Ishikawa (cell line): ENCODE measurements at regions not wholly inside any gene's neighbourhood (a gene's known extent, or its start where the extent isn't known, plus 50 kb on each side); places are given as distances from the start of the nearest gene placed in this dataset.

Source experiments
- CEBPB ChIP-seq: IDR thresholded peaks from 2 replicates; pipeline ENCODE4 v1.6.1; 2012
- CREB1 ChIP-seq: IDR thresholded peaks from 2 replicates; pipeline ENCODE4 v1.6.1; 2012; ENCODE audit warnings: low read depth
- EGR1 ChIP-seq: IDR thresholded peaks from 2 replicates; pipeline ENCODE4 v1.6.1; 2012
- EP300 ChIP-seq: IDR thresholded peaks from 2 replicates; pipeline ENCODE4 v1.6.1; 2012; ENCODE audit warnings: borderline replicate concordance
- FOXM1 ChIP-seq: IDR thresholded peaks from 2 replicates; pipeline ENCODE4 v1.6.1; 2012; ENCODE audit warnings: low read depth, borderline replicate concordance
- NFIC ChIP-seq: IDR thresholded peaks from 2 replicates; pipeline ENCODE4 v1.6.1; 2012
- RAD21 ChIP-seq: IDR thresholded peaks from 2 replicates; pipeline ENCODE4 v1.6.1; 2012; ENCODE audit warnings: low read depth
- TAF1 ChIP-seq: IDR thresholded peaks from 2 replicates; pipeline ENCODE4 v1.6.1; 2012; ENCODE audit warnings: low read depth, mild to moderate bottlenecking
- TCF12 ChIP-seq: IDR thresholded peaks from 2 replicates; pipeline ENCODE4 v1.6.1; 2012; ENCODE audit warnings: low read depth
- TEAD4 ChIP-seq: IDR thresholded peaks from 2 replicates; pipeline ENCODE4 v1.6.1; 2012
- YY1 ChIP-seq: IDR thresholded peaks from 2 replicates; pipeline ENCODE4 v1.6.1; 2012; ENCODE audit warnings: low read depth
- ZBTB7A ChIP-seq: IDR thresholded peaks from 2 replicates; pipeline ENCODE4 v1.6.1; 2012; ENCODE audit warnings: low read depth
- TF ChIP-seq, protein P1 (sequence below): IDR thresholded peaks from 2 replicates; pipeline ENCODE4 v1.6.1; 2012
- TF ChIP-seq, protein P2 (sequence below): IDR thresholded peaks from 2 replicates; pipeline ENCODE4 v1.6.1; 2012
- TF ChIP-seq, protein P3 (sequence below): IDR thresholded peaks from 2 replicates; pipeline ENCODE4 v1.6.1; 2012; ENCODE audit warnings: low read depth, mild to moderate bottlenecking

- TF ChIP-seq RAD21 (peak; percentile 39), TAF1 (no peak)
Observed at GRCh38 chr5:167565189-167565954, 726.1 kb upstream of the WWC1 start.

- TF ChIP-seq TCF12 (no peak), EGR1 (no peak), CEBPB (no peak), RAD21 (no peak), EP300 (no peak), ZBTB7A (no peak), TAF1 (no peak), CREB1 (no peak), YY1 (no peak), FOXM1 (no peak), NFIC (no peak), TEAD4 (no peak)
- TF ChIP-seq, protein P1, sequence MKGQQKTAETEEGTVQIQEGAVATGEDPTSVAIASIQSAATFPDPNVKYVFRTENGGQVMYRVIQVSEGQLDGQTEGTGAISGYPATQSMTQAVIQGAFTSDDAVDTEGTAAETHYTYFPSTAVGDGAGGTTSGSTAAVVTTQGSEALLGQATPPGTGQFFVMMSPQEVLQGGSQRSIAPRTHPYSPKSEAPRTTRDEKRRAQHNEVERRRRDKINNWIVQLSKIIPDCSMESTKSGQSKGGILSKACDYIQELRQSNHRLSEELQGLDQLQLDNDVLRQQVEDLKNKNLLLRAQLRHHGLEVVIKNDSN = no peak
- TF ChIP-seq, protein P2, sequence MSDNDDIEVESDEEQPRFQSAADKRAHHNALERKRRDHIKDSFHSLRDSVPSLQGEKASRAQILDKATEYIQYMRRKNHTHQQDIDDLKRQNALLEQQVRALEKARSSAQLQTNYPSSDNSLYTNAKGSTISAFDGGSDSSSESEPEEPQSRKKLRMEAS = no peak
- TF ChIP-seq, protein P3, sequence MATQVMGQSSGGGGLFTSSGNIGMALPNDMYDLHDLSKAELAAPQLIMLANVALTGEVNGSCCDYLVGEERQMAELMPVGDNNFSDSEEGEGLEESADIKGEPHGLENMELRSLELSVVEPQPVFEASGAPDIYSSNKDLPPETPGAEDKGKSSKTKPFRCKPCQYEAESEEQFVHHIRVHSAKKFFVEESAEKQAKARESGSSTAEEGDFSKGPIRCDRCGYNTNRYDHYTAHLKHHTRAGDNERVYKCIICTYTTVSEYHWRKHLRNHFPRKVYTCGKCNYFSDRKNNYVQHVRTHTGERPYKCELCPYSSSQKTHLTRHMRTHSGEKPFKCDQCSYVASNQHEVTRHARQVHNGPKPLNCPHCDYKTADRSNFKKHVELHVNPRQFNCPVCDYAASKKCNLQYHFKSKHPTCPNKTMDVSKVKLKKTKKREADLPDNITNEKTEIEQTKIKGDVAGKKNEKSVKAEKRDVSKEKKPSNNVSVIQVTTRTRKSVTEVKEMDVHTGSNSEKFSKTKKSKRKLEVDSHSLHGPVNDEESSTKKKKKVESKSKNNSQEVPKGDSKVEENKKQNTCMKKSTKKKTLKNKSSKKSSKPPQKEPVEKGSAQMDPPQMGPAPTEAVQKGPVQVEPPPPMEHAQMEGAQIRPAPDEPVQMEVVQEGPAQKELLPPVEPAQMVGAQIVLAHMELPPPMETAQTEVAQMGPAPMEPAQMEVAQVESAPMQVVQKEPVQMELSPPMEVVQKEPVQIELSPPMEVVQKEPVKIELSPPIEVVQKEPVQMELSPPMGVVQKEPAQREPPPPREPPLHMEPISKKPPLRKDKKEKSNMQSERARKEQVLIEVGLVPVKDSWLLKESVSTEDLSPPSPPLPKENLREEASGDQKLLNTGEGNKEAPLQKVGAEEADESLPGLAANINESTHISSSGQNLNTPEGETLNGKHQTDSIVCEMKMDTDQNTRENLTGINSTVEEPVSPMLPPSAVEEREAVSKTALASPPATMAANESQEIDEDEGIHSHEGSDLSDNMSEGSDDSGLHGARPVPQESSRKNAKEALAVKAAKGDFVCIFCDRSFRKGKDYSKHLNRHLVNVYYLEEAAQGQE = no peak
Observed at GRCh38 chr5:167570431-167570830, 721.0 kb upstream of the WWC1 start.

GRCh38 chr5:167571824-167572223 lies 719.6 kb upstream of the WWC1 start:
- TF ChIP-seq ZBTB7A (no peak), YY1 (no peak), FOXM1 (no peak), EGR1 (no peak), EP300 (no peak), CEBPB (no peak), CREB1 (no peak), TCF12 (no peak), TEAD4 (no peak)
- TF ChIP-seq, protein P3 = no peak
- TF ChIP-seq, protein P1 = no peak

GRCh38 chr5:167573370-167574127 lies 717.9 kb upstream of the WWC1 start:
- TF ChIP-seq ZBTB7A (no peak), RAD21 (no peak), FOXM1 (no peak), TEAD4 (no peak), EP300 (no peak), EGR1 (no peak), CEBPB (no peak), TCF12 (no peak), YY1 (no peak), TAF1 (no peak), CREB1 (no peak), NFIC (no peak)
- TF ChIP-seq, protein P2 = no peak
- TF ChIP-seq, protein P1 = no peak
- TF ChIP-seq, protein P3 = no peak
